ENCODE measurements at regions not wholly inside any gene's neighbourhood (a gene's known extent, or its start where the extent isn't known, plus 50 kb on each side); places are given as distances from the start of the nearest gene placed in this dataset.

- ATAC-seq: no peak
- TF ChIP-seq PPARA (CRISPR knock-in tag; IDR thresholded peaks at IDR 0.05; ENCODE audit: borderline replicate concordance) (no peak), ZNF565 (CRISPR knock-in tag; conservative IDR thresholded peaks at IDR 0.05; ENCODE audit: low read depth) (no peak), BACH2 (CRISPR knock-in tag; IDR thresholded peaks at IDR 0.05; ENCODE audit: borderline replicate concordance) (no peak), CSRNP3 (CRISPR knock-in tag; IDR thresholded peaks at IDR 0.05) (no peak), ISL1 (CRISPR knock-in tag; IDR thresholded peaks at IDR 0.05) (no peak), ZC3H10 (CRISPR knock-in tag; IDR thresholded peaks at IDR 0.05) (no peak), SNAI2 (CRISPR knock-in tag; IDR thresholded peaks at IDR 0.05) (no peak), OSR1 (CRISPR knock-in tag; IDR thresholded peaks at IDR 0.05) (no peak), POU6F1 (CRISPR knock-in tag; IDR thresholded peaks at IDR 0.05; ENCODE audit: borderline replicate concordance, low read depth) (no peak), CSDC2 (CRISPR knock-in tag; IDR thresholded peaks at IDR 0.05) (no peak), TCF4 (CRISPR knock-in tag; IDR thresholded peaks at IDR 0.05; ENCODE audit: borderline replicate concordance) (no peak), ZFP30 (CRISPR knock-in tag; IDR thresholded peaks at IDR 0.05) (no peak), ARNTL (CRISPR knock-in tag; IDR thresholded peaks at IDR 0.05; ENCODE audit: borderline replicate concordance, low read depth) (no peak), ZNF70 (CRISPR knock-in tag; IDR thresholded peaks at IDR 0.05) (no peak), ZFP3 (CRISPR knock-in tag; IDR thresholded peaks at IDR 0.05) (no peak), ZNF8 (CRISPR knock-in tag; IDR thresholded peaks at IDR 0.05) (no peak), RARB (CRISPR knock-in tag; IDR thresholded peaks at IDR 0.05) (no peak)
- TF ChIP-seq, protein P1, sequence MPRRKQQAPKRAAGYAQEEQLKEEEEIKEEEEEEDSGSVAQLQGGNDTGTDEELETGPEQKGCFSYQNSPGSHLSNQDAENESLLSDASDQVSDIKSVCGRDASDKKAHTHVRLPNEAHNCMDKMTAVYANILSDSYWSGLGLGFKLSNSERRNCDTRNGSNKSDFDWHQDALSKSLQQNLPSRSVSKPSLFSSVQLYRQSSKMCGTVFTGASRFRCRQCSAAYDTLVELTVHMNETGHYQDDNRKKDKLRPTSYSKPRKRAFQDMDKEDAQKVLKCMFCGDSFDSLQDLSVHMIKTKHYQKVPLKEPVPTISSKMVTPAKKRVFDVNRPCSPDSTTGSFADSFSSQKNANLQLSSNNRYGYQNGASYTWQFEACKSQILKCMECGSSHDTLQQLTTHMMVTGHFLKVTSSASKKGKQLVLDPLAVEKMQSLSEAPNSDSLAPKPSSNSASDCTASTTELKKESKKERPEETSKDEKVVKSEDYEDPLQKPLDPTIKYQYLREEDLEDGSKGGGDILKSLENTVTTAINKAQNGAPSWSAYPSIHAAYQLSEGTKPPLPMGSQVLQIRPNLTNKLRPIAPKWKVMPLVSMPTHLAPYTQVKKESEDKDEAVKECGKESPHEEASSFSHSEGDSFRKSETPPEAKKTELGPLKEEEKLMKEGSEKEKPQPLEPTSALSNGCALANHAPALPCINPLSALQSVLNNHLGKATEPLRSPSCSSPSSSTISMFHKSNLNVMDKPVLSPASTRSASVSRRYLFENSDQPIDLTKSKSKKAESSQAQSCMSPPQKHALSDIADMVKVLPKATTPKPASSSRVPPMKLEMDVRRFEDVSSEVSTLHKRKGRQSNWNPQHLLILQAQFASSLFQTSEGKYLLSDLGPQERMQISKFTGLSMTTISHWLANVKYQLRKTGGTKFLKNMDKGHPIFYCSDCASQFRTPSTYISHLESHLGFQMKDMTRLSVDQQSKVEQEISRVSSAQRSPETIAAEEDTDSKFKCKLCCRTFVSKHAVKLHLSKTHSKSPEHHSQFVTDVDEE (CRISPR knock-in tag; IDR thresholded peaks at IDR 0.05): no peak
Measured at GRCh38 chr14:55964821-55965220, 153.4 kb upstream of the PELI2 start.

DNA sequence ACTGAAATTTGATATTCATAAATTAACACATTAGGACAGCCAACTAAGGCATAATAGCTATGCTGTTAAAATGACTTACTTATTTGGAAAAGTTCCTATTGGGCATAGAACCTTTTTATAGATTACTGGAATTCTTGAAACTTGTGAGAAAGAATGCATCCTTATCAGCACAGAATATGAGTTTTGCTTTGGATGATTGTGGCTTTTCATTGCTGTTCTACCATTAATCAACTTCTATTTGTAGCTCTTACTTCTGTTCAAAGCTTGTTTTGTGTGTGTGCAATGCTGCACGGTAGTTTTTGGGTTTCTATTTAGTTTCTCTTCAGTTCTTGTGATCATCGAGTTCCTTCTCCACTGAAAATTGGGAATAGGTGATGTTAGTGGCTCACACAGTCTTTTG, 152.4 kb upstream of the PELI2 start:
- no peak for ATAC-seq
- TF ChIP-seq SNAI2 (CRISPR knock-in tag; IDR thresholded peaks at IDR 0.05): no peak

DNA sequence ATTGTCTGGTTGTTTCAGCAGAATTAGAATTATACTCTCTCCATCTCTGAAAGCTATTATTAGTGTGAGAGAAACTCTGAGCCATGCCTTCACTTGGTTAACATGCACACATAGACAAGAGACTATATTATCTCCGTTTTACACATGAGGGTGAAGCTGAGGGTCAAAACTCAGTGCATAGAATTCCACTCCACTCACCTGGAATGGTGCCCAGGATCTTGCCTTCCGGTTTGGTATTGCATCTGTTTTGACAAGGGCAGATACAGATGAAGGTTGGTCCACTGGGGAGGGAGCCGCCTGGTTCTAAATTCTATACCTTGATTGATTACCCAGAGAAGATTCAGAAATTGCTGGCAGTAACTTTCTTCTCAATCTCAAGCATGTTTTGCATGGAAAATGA, 149.5 kb upstream of the PELI2 start:
- ATAC-seq: no peak
- TF ChIP-seq ZNF565 (CRISPR knock-in tag; conservative IDR thresholded peaks at IDR 0.05; ENCODE audit: low read depth) (no peak), TOX (CRISPR knock-in tag; IDR thresholded peaks at IDR 0.05; ENCODE audit: borderline replicate concordance) (no peak), ESRRG (CRISPR knock-in tag; IDR thresholded peaks at IDR 0.05) (no peak), POU6F1 (CRISPR knock-in tag; IDR thresholded peaks at IDR 0.05; ENCODE audit: borderline replicate concordance, low read depth) (no peak), RARB (CRISPR knock-in tag; IDR thresholded peaks at IDR 0.05) (no peak), ARNTL (CRISPR knock-in tag; IDR thresholded peaks at IDR 0.05; ENCODE audit: borderline replicate concordance, low read depth) (no peak), BACH2 (CRISPR knock-in tag; IDR thresholded peaks at IDR 0.05; ENCODE audit: borderline replicate concordance) (no peak), CSDC2 (CRISPR knock-in tag; IDR thresholded peaks at IDR 0.05) (no peak), ZFP3 (CRISPR knock-in tag; IDR thresholded peaks at IDR 0.05) (no peak), ZC3H10 (CRISPR knock-in tag; IDR thresholded peaks at IDR 0.05) (no peak), ISL1 (CRISPR knock-in tag; IDR thresholded peaks at IDR 0.05) (no peak), GLIS3 (CRISPR knock-in tag; IDR thresholded peaks at IDR 0.05) (no peak), SNAI2 (CRISPR knock-in tag; IDR thresholded peaks at IDR 0.05) (no peak)
- TF ChIP-seq, protein P2, sequence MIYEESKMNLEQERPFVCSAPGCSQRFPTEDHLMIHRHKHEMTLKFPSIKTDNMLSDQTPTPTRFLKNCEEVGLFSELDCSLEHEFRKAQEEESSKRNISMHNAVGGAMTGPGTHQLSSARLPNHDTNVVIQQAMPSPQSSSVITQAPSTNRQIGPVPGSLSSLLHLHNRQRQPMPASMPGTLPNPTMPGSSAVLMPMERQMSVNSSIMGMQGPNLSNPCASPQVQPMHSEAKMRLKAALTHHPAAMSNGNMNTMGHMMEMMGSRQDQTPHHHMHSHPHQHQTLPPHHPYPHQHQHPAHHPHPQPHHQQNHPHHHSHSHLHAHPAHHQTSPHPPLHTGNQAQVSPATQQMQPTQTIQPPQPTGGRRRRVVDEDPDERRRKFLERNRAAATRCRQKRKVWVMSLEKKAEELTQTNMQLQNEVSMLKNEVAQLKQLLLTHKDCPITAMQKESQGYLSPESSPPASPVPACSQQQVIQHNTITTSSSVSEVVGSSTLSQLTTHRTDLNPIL (CRISPR knock-in tag; IDR thresholded peaks at IDR 0.05; ENCODE audit: low read depth): no peak
- TF ChIP-seq, protein P1 (CRISPR knock-in tag; IDR thresholded peaks at IDR 0.05): no peak

All from SK-N-SH treated with all-trans-retinoic acid at 6 μM for 48 hours (cell line).